Left renal pelvis (tissue), 4 donors: ENCODE measurements at regions not wholly inside any gene's neighbourhood (a gene's known extent, or its start where the extent isn't known, plus 50 kb on each side); places are given as distances from the start of the nearest gene placed in this dataset.
"Not testable (repeated sequence)": the region's sequence is repeated elsewhere in the genome, so short reads cannot be mapped to it uniquely, and the experiment has no call there.

ENCODE experiments used
- DNase-seq, 4 donors: peaks; one replicate each; pipeline ENCODE4 v3.0.0-alpha.2; 2013; ENCODE audit warnings: low read depth in 4 of 4, low spot score in 3 of 4

GRCh38 chr2:3116371-3116770 lies 261.2 kb downstream of the EIPR1 start:
- DNase-seq, result no peak

- DNase-seq, result no peak
Measured at GRCh38 chr2:3115301-3116042, 262.1 kb downstream of the EIPR1 start.

- no peak for DNase-seq
Measured at GRCh38 chr2:3114406-3115185, 263.0 kb downstream of the EIPR1 start.

- DNase-seq, result no peak
Measured at GRCh38 chr2:3113769-3114168, 263.8 kb downstream of the EIPR1 start.

GRCh38 chr2:3113122-3113521 lies 264.5 kb downstream of the EIPR1 start:
- DNase-seq, result no peak

GRCh38 chr2:3112553-3112952 lies 265.1 kb downstream of the EIPR1 start:
- DNase-seq, result no peak

GRCh38 chr2:3112131-3112530 lies 265.5 kb downstream of the EIPR1 start:
- DNase-seq, result no peak

- DNase-seq, result no peak
Measured at GRCh38 chr2:3110994-3111666, 266.5 kb downstream of the EIPR1 start.

- no peak for DNase-seq
Measured at GRCh38 chr2:3110555-3110954, 267.1 kb downstream of the EIPR1 start.

GRCh38 chr2:3108710-3109702 lies 268.6 kb downstream of the EIPR1 start:
- no peak for DNase-seq

- no peak for DNase-seq
Measured at GRCh38 chr2:3108105-3108504, 269.5 kb downstream of the EIPR1 start.

- no peak for DNase-seq
Measured at GRCh38 chr2:3107567-3107966, 270.1 kb downstream of the EIPR1 start.

GRCh38 chr2:3105814-3106569 lies 271.6 kb downstream of the EIPR1 start:
- no peak for DNase-seq

GRCh38 chr2:3104958-3105813 lies 272.4 kb downstream of the EIPR1 start:
- not testable (repeated sequence) for DNase-seq

- DNase-seq, result no peak
Measured at GRCh38 chr2:3104261-3104660, 273.4 kb downstream of the EIPR1 start.

- DNase-seq, result no peak
Measured at GRCh38 chr2:3102922-3103569, 274.6 kb downstream of the EIPR1 start.

- no peak for DNase-seq
Measured at GRCh38 chr2:3102081-3102921, 275.3 kb downstream of the EIPR1 start.
